Astrocyte (in vitro differentiated cells and primary cell): ENCODE measurements at regions not wholly inside any gene's neighbourhood (a gene's known extent, or its start where the extent isn't known, plus 50 kb on each side); places are given as distances from the start of the nearest gene placed in this dataset.

Source experiments
- DNase-seq: peaks from one replicate; pipeline ENCODE4 v3.0.0-alpha.2; 2010; ENCODE audit warnings: low read depth
- FAIRE-seq: peaks from 2 replicates; lab custom pipeline; 2011; peaks lifted over from hg19 to GRCh38; lab: Jason Lieb, UNC
- H2AFZ ChIP-seq: 2 replicates; pipeline ENCODE4 v1.6.0; 2012; ENCODE audit warnings: low read depth, low read length, inconsistent platforms
- H3K27ac ChIP-seq: 2 replicates; pipeline ENCODE4 v1.5.1; 2011; ENCODE audit warnings: low read depth, low read length, inconsistent platforms
- H3K27me3 ChIP-seq: 2 replicates; pipeline ENCODE4 v1.6.0; 2011; ENCODE audit warnings: low read length, inconsistent platforms; ENCODE audit not compliant: insufficient read depth
- H3K36me3 ChIP-seq: 2 replicates; pipeline ENCODE4 v1.5.1; 2011; ENCODE audit warnings: low read length, inconsistent platforms; ENCODE audit not compliant: insufficient read depth
- H3K4me1 ChIP-seq: 2 replicates; pipeline ENCODE4 v1.5.1; 2011; ENCODE audit warnings: low read length, inconsistent platforms; ENCODE audit not compliant: insufficient read depth
- H3K4me2 ChIP-seq: 2 replicates; pipeline ENCODE4 v1.6.0; 2012; ENCODE audit warnings: low read length, inconsistent platforms
- H3K4me3 ChIP-seq: 2 replicates; pipeline ENCODE4 v1.5.1; 2011; ENCODE audit warnings: low read depth, mild to moderate bottlenecking, low read length, inconsistent platforms; ENCODE audit not compliant: insufficient read depth
- H3K79me2 ChIP-seq: 2 replicates; pipeline ENCODE4 v1.6.0; 2012; ENCODE audit warnings: mild to moderate bottlenecking, low read length, inconsistent platforms; ENCODE audit not compliant: insufficient read depth
- H3K9ac ChIP-seq: 2 replicates; pipeline ENCODE4 v1.6.0; 2012; ENCODE audit warnings: mild to moderate bottlenecking, low read length, inconsistent platforms
- H3K9me3 ChIP-seq: 2 replicates; pipeline ENCODE4 v1.5.1; 2012; ENCODE audit warnings: low read depth, mild to moderate bottlenecking, low read length, inconsistent platforms; ENCODE audit not compliant: insufficient read depth
- H4K20me1 ChIP-seq: 2 replicates; pipeline ENCODE4 v1.6.0; 2012; ENCODE audit warnings: low read length, inconsistent platforms; ENCODE audit not compliant: insufficient read depth
- H3K27ac Mint-ChIP-seq: one replicate; pipeline ENCODE4 v1.8.0; 2021; ENCODE audit warnings: mild to moderate bottlenecking, mixed read lengths; ENCODE audit not compliant: unreplicated experiment
- H3K27me3 Mint-ChIP-seq: one replicate; pipeline ENCODE4 v1.8.0; 2021; ENCODE audit warnings: low read depth, mixed read lengths; ENCODE audit not compliant: unreplicated experiment
- H3K36me3 Mint-ChIP-seq: one replicate; pipeline ENCODE4 v1.8.0; 2021; ENCODE audit warnings: low read depth, mixed read lengths; ENCODE audit not compliant: unreplicated experiment
- H3K4me1 Mint-ChIP-seq: one replicate; pipeline ENCODE4 v1.8.0; 2021; ENCODE audit warnings: low read depth, mixed read lengths; ENCODE audit not compliant: unreplicated experiment
- H3K4me3 Mint-ChIP-seq: one replicate; pipeline ENCODE4 v1.8.0; 2021; ENCODE audit warnings: mild to moderate bottlenecking, moderate library complexity, mixed read lengths; ENCODE audit not compliant: unreplicated experiment
- H3K9me3 Mint-ChIP-seq: one replicate; pipeline ENCODE4 v1.8.0; 2021; ENCODE audit warnings: mild to moderate bottlenecking, mixed read lengths; ENCODE audit not compliant: unreplicated experiment
- EZH2 ChIP-seq: IDR thresholded peaks from 2 replicates; pipeline ENCODE4 v1.6.1; 2012; ENCODE audit warnings: mild to moderate bottlenecking, low read length, inconsistent platforms; ENCODE audit not compliant: insufficient read depth
- TF ChIP-seq, protein P1 (sequence below): IDR thresholded peaks from 2 replicates; pipeline ENCODE4 v1.5.1; 2011; ENCODE audit warnings: low read depth, mild to moderate bottlenecking, inconsistent platforms, low read length, moderate library complexity; ENCODE audit not compliant: insufficient read depth

DNA sequence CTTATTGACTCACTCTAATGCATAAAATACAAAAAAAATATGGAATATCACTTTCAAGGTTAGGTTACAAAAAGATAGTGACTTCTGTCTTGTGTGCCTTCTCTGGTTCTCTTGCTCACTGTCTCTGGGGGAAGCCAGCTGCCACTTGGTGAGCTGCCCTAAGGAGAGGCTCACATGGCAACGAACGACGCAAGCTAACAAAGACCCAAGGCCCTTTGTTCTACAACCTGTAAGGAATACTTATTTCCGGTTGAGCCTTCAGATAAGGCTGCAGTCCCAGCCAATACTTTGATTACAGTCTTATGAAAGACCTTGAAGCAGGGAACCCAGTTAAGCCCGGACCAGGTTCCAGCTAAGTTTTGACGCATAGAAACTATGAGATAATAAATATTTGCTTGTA is 242.4 kb upstream of the TBX3 start:
- no peak for FAIRE-seq
- H3K9ac ChIP-seq: no peak overlapping the region

DNA sequence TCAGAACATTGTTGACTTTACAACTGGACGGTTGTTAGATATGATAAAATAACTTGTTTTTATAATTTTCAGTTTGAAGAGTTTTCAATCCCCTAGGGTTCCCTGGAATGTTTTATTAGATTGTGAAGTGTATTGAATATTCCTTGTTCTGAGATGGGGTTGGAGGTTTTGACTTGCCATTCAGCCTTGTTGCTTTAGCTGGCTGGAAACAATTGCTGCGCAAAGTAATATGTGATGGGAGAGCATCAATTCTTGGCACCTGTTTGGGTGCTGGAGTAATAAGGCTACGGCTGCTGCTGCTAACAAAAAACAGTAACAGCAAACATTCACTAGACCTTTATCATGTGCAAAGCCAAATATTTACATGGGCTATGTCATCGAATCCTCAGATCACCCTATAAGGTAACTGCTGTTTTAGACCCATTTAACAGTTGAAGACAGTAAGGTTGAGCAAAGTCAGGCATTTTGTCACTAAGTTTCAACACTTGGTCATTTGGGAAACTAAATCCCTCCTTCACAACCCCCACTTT is 241.0 kb upstream of the TBX3 start:
- Histone ChIP-seq H3K4me1 (peaks cover 7% of the 10 kb centered on the region), H4K20me1 (no peaks in the 10 kb centered on the region), H3K27ac (no peak overlapping the region), H3K4me3 (no peak overlapping the region), H3K27me3 (no peaks in the 10 kb centered on the region), H3K9ac (no peak overlapping the region), H2AFZ (no peak overlapping the region), H3K9me3 (no peaks in the 10 kb centered on the region), H3K79me2 (no peaks in the 10 kb centered on the region), H3K36me3 (no peaks in the 10 kb centered on the region), H3K4me2 (no peak overlapping the region)
- no peak overlapping the region for H3K4me3 Mint-ChIP-seq
- no peaks in the 10 kb centered on the region for H3K4me1 Mint-ChIP-seq
- H3K27me3 Mint-ChIP-seq: no peaks in the 10 kb centered on the region
- no peaks in the 10 kb centered on the region for H3K36me3 Mint-ChIP-seq
- no peak overlapping the region for H3K27ac Mint-ChIP-seq
- DNase-seq: no peak
- no peak for FAIRE-seq
- no peaks in the 10 kb centered on the region for H3K9me3 Mint-ChIP-seq
- TF ChIP-seq EZH2: no peak
- TF ChIP-seq, protein P1, sequence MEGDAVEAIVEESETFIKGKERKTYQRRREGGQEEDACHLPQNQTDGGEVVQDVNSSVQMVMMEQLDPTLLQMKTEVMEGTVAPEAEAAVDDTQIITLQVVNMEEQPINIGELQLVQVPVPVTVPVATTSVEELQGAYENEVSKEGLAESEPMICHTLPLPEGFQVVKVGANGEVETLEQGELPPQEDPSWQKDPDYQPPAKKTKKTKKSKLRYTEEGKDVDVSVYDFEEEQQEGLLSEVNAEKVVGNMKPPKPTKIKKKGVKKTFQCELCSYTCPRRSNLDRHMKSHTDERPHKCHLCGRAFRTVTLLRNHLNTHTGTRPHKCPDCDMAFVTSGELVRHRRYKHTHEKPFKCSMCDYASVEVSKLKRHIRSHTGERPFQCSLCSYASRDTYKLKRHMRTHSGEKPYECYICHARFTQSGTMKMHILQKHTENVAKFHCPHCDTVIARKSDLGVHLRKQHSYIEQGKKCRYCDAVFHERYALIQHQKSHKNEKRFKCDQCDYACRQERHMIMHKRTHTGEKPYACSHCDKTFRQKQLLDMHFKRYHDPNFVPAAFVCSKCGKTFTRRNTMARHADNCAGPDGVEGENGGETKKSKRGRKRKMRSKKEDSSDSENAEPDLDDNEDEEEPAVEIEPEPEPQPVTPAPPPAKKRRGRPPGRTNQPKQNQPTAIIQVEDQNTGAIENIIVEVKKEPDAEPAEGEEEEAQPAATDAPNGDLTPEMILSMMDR: no peak

More for the DNA sequence above, 242.4 kb upstream of the TBX3 start:
- H3K27ac Mint-ChIP-seq: no peak overlapping the region
- Histone ChIP-seq H4K20me1 (no peaks in the 10 kb centered on the region), H3K4me2 (no peak overlapping the region), H3K4me1 (no peaks in the 10 kb centered on the region), H3K36me3 (no peaks in the 10 kb centered on the region), H3K4me3 (no peak overlapping the region), H3K79me2 (no peaks in the 10 kb centered on the region), H3K27ac (no peak overlapping the region), H3K9me3 (no peaks in the 10 kb centered on the region), H3K27me3 (no peaks in the 10 kb centered on the region), H2AFZ (no peak overlapping the region)
- H3K4me1 Mint-ChIP-seq: no peaks in the 10 kb centered on the region
- no peaks in the 10 kb centered on the region for H3K27me3 Mint-ChIP-seq
- DNase-seq: no peak
- H3K9me3 Mint-ChIP-seq: peaks cover 6% of the 10 kb centered on the region
- H3K4me3 Mint-ChIP-seq: no peak overlapping the region
- TF ChIP-seq, protein P1: no peak
- no peak for TF ChIP-seq EZH2
- peaks cover 2% of the 10 kb centered on the region for H3K36me3 Mint-ChIP-seq

DNA sequence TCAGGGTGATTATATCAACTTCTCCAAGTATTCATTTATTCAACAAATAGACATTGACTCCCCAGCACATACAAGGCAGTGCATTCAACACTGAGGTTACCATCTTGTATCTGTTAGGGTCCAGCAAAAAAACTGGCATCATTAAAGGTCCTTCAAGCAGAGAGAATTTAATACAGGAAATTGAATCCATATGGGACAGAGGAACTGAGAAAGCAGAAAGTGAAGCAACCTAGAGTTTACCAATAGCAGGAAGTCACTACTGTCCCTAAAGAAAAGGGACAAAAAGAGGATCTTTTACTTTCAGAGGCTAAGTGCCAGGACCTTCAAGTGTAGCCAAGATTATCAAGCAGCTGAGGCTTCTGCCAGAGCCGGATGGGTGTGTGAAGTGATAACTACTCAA is 237.8 kb upstream of the TBX3 start:
- H3K9ac ChIP-seq: no peak overlapping the region
- no peaks in the 10 kb centered on the region for H3K27me3 ChIP-seq
- FAIRE-seq: no peak
- H3K9me3 ChIP-seq: no peaks in the 10 kb centered on the region
- no peak for TF ChIP-seq EZH2
- TF ChIP-seq, protein P1: no peak
- no peaks in the 10 kb centered on the region for H3K36me3 ChIP-seq
- no peaks in the 10 kb centered on the region for H3K36me3 Mint-ChIP-seq
- H3K4me3 Mint-ChIP-seq: no peak overlapping the region
- H3K4me1 Mint-ChIP-seq: peaks cover 4% of the 10 kb centered on the region
- no peak overlapping the region for H3K4me3 ChIP-seq
- no peaks in the 10 kb centered on the region for H3K27me3 Mint-ChIP-seq
- DNase-seq: no peak
- no peak overlapping the region for H3K4me2 ChIP-seq
- no peaks in the 10 kb centered on the region for H3K9me3 Mint-ChIP-seq
- no peaks in the 10 kb centered on the region for H4K20me1 ChIP-seq
- H2AFZ ChIP-seq: no peak overlapping the region
- H3K27ac Mint-ChIP-seq: no peak overlapping the region
- H3K27ac ChIP-seq: no peak overlapping the region
- peaks cover 16% of the 10 kb centered on the region for H3K4me1 ChIP-seq
- no peaks in the 10 kb centered on the region for H3K79me2 ChIP-seq
